Activated B cell treated with CpG ODN at 0.5 μM for 24 hours (primary cell): ENCODE measurements at regions not wholly inside any gene's neighbourhood (a gene's known extent, or its start where the extent isn't known, plus 50 kb on each side); places are given as distances from the start of the nearest gene placed in this dataset.

ENCODE experiments used
- ATAC-seq: fragments of 200-7000 bp; cut with Tn5 transposase; one replicate; pipeline ENCODE4 v1.10.0; 2021; ENCODE audit warnings: low read depth, mild to moderate bottlenecking, moderate library complexity
- CTCF ChIA-PET: fragments of 350-600 bp; sonication (Branson Sonifier 250); formaldehyde crosslinking; loops from one replicate; lab custom pipeline; 2021; ENCODE audit warnings: antibody characterized with exemption; lab: Charles Lee
- POLR2A ChIA-PET: fragments of 350-600 bp; sonication (Branson Sonifier 250); formaldehyde crosslinking; loops from one replicate; lab custom pipeline; 2021; ENCODE audit warnings: antibody characterized with exemption; lab: Charles Lee
- DNase-seq: peaks from one replicate; pipeline ENCODE4 v3.0.0; 2022
- H3K27ac Mint-ChIP-seq: one replicate; pipeline ENCODE4 v1.8.0; 2020; ENCODE audit warnings: mixed read lengths
- H3K27me3 Mint-ChIP-seq: one replicate; pipeline ENCODE4 v1.8.0; 2021; ENCODE audit warnings: mixed read lengths
- H3K36me3 Mint-ChIP-seq: one replicate; pipeline ENCODE4 v1.8.0; 2021; ENCODE audit warnings: low read depth, mixed read lengths
- H3K4me1 Mint-ChIP-seq: one replicate; pipeline ENCODE4 v1.8.0; 2021; ENCODE audit warnings: mixed read lengths
- H3K4me3 Mint-ChIP-seq: one replicate; pipeline ENCODE4 v1.8.0; 2020; ENCODE audit warnings: mild to moderate bottlenecking, mixed read lengths
- H3K9me3 Mint-ChIP-seq: one replicate; pipeline ENCODE4 v1.8.0; 2020; ENCODE audit warnings: mixed read lengths
- CTCF ChIP-seq: fragments of 200-600 bp; IDR thresholded peaks from one replicate; pipeline ENCODE4 v1.8.0; 2022; ENCODE audit warnings: antibody characterized with exemption, mild to moderate bottlenecking
- intact Hi-C: fragments of 100-400 bp; cut with micrococcal nuclease; formaldehyde crosslinking; loops from one replicate; pipeline ENCODE4 v1.15.1; 2024

GRCh38 chr4:127084666-127085065, 548.1 kb upstream of the INTU start:
- Mint-ChIP-seq H3K27me3 (no peaks in the 10 kb centered on the region), H3K9me3 (no peaks in the 10 kb centered on the region), H3K4me3 (no peak overlapping the region), H3K36me3 (no peaks in the 10 kb centered on the region), H3K27ac (no peak overlapping the region), H3K4me1 (no peaks in the 10 kb centered on the region)
- no peak for ATAC-seq
- no peak for TF ChIP-seq CTCF
- no peak for DNase-seq
- intact Hi-C loops: no loop called here
- ChIA-PET POLR2A (no interaction called here), CTCF (no interaction called here)

- TF ChIP-seq CTCF: no peak
- CTCF ChIA-PET: no interaction called here
- Mint-ChIP-seq H3K27me3 (no peaks in the 10 kb centered on the region), H3K4me3 (no peak overlapping the region), H3K36me3 (no peaks in the 10 kb centered on the region), H3K27ac (no peak overlapping the region), H3K4me1 (no peaks in the 10 kb centered on the region), H3K9me3 (peaks cover 9% of the 10 kb centered on the region)
- intact Hi-C loops: no loop called here
- no peak for ATAC-seq
- no peak for DNase-seq
- POLR2A ChIA-PET: no interaction called here
These were observed 535.7 kb upstream of the INTU start for GRCh38 chr4:127097061-127097460.

- Mint-ChIP-seq H3K36me3 (no peaks in the 10 kb centered on the region), H3K9me3 (peaks cover 5% of the 10 kb centered on the region), H3K4me1 (no peaks in the 10 kb centered on the region), H3K4me3 (no peak overlapping the region), H3K27me3 (no peaks in the 10 kb centered on the region), H3K27ac (no peak overlapping the region)
- no peak for DNase-seq
- no peak for ATAC-seq
- POLR2A ChIA-PET: no interaction called here
- intact Hi-C loops: no loop called here
- CTCF ChIA-PET: no interaction called here
- TF ChIP-seq CTCF: no peak
These were observed 530.4 kb upstream of the INTU start for GRCh38 chr4:127102361-127102760.

- POLR2A ChIA-PET: no interaction called here
- CTCF ChIA-PET: no interaction called here
- intact Hi-C loops: no loop called here
- Mint-ChIP-seq H3K27ac (no peak overlapping the region), H3K9me3 (peaks cover 13% of the 10 kb centered on the region), H3K4me1 (no peaks in the 10 kb centered on the region), H3K27me3 (no peaks in the 10 kb centered on the region), H3K4me3 (no peak overlapping the region), H3K36me3 (no peaks in the 10 kb centered on the region)
- TF ChIP-seq CTCF: no peak
- ATAC-seq (no peak), DNase-seq (no peak)
These were observed 529.1 kb upstream of the INTU start for GRCh38 chr4:127103681-127104115.

- Mint-ChIP-seq H3K9me3 (peaks cover 3% of the 10 kb centered on the region), H3K27ac (no peak overlapping the region), H3K4me3 (no peak overlapping the region), H3K27me3 (no peaks in the 10 kb centered on the region), H3K36me3 (no peaks in the 10 kb centered on the region), H3K4me1 (no peaks in the 10 kb centered on the region)
- ATAC-seq (no peak), DNase-seq (no peak)
- TF ChIP-seq CTCF: no peak
- POLR2A ChIA-PET: no interaction called here
- CTCF ChIA-PET: no interaction called here
- intact Hi-C loops: no loop called here
These were observed 518.9 kb upstream of the INTU start for GRCh38 chr4:127113844-127114362.
